ENCODE measurements at regions not wholly inside any gene's neighbourhood (a gene's known extent, or its start where the extent isn't known, plus 50 kb on each side); places are given as distances from the start of the nearest gene placed in this dataset.

- Mint-ChIP-seq H3K27ac (ENCODE audit: unreplicated experiment) (no peak overlapping the region), H3K4me3 (ENCODE audit: low read depth, unreplicated experiment) (no peak overlapping the region), H3K9me3 (ENCODE audit: low read depth, unreplicated experiment) (no peaks in the 10 kb centered on the region), H3K36me3 (ENCODE audit: insufficient read depth, unreplicated experiment) (no peaks in the 10 kb centered on the region), H3K27me3 (ENCODE audit: unreplicated experiment) (no peaks in the 10 kb centered on the region), H3K4me1 (ENCODE audit: low read depth, unreplicated experiment) (no peaks in the 10 kb centered on the region)
- CTCF ChIA-PET, result no interaction called here
- BruUV-seq (replicated peaks), result no TSS peak
- intact Hi-C loops (cut with micrococcal nuclease; ENCODE audit: unreplicated experiment), result no loop called here
- no peak for TF ChIP-seq CTCF (IDR thresholded peaks at IDR 0.05; ENCODE audit: unreplicated experiment)
- DNase-seq, result no peak
Measured at GRCh38 chr2:241978670-241979069, 109.1 kb downstream of the RTP5 start.

- Mint-ChIP-seq H3K27me3 (ENCODE audit: unreplicated experiment) (peaks cover 7% of the 10 kb centered on the region), H3K4me1 (ENCODE audit: low read depth, unreplicated experiment) (no peaks in the 10 kb centered on the region), H3K9me3 (ENCODE audit: low read depth, unreplicated experiment) (no peaks in the 10 kb centered on the region), H3K36me3 (ENCODE audit: insufficient read depth, unreplicated experiment) (no peaks in the 10 kb centered on the region), H3K27ac (ENCODE audit: unreplicated experiment) (no peak overlapping the region), H3K4me3 (ENCODE audit: low read depth, unreplicated experiment) (no peak overlapping the region)
- DNase-seq, result no peak
- intact Hi-C loops (cut with micrococcal nuclease; ENCODE audit: unreplicated experiment), result no loop called here
- TF ChIP-seq CTCF (IDR thresholded peaks at IDR 0.05; ENCODE audit: unreplicated experiment), result no peak
- CTCF ChIA-PET, result no interaction called here
- no TSS peak for BruUV-seq (replicated peaks)
Measured at GRCh38 chr2:241980193-241980592, 110.7 kb downstream of the RTP5 start.

GRCh38 chr2:241981076-241981700 is 111.7 kb downstream of the RTP5 start:
- Mint-ChIP-seq H3K27me3 (ENCODE audit: unreplicated experiment) (peaks cover 17% of the 10 kb centered on the region), H3K4me3 (ENCODE audit: low read depth, unreplicated experiment) (no peak overlapping the region), H3K36me3 (ENCODE audit: insufficient read depth, unreplicated experiment) (no peaks in the 10 kb centered on the region), H3K9me3 (ENCODE audit: low read depth, unreplicated experiment) (no peaks in the 10 kb centered on the region), H3K27ac (ENCODE audit: unreplicated experiment) (no peak overlapping the region), H3K4me1 (ENCODE audit: low read depth, unreplicated experiment) (no peaks in the 10 kb centered on the region)
- TF ChIP-seq CTCF (IDR thresholded peaks at IDR 0.05; ENCODE audit: unreplicated experiment), result no peak
- intact Hi-C loops (cut with micrococcal nuclease; ENCODE audit: unreplicated experiment), result no loop called here
- no peak for DNase-seq
- no TSS peak for BruUV-seq (replicated peaks)
- CTCF ChIA-PET, result no interaction called here

- no peak for TF ChIP-seq CTCF (IDR thresholded peaks at IDR 0.05; ENCODE audit: unreplicated experiment)
- no TSS peak for BruUV-seq (replicated peaks)
- no peaks in the 10 kb centered on the region for H3K9me3 Mint-ChIP-seq (ENCODE audit: low read depth, unreplicated experiment)
- peaks cover 18% of the 10 kb centered on the region for H3K27me3 Mint-ChIP-seq (ENCODE audit: unreplicated experiment)
- CTCF ChIA-PET, result no interaction called here
- no peaks in the 10 kb centered on the region for H3K4me1 Mint-ChIP-seq (ENCODE audit: low read depth, unreplicated experiment)
- no peak overlapping the region for H3K27ac Mint-ChIP-seq (ENCODE audit: unreplicated experiment)
- intact Hi-C loops (cut with micrococcal nuclease; ENCODE audit: unreplicated experiment), result no loop called here
- DNase-seq, result no peak
- H3K36me3 Mint-ChIP-seq (ENCODE audit: insufficient read depth, unreplicated experiment), result no peaks in the 10 kb centered on the region
- H3K4me3 Mint-ChIP-seq (ENCODE audit: low read depth, unreplicated experiment), result no peak overlapping the region
Measured at GRCh38 chr2:241982706-241983570, 113.4 kb downstream of the RTP5 start.
